Gastroesophageal sphincter (tissue), 3 donors: ENCODE measurements at regions not wholly inside any gene's neighbourhood (a gene's known extent, or its start where the extent isn't known, plus 50 kb on each side); places are given as distances from the start of the nearest gene placed in this dataset.

Experiments
- EP300 ChIP-seq: sonication (generic); formaldehyde crosslinking; IDR thresholded peaks from one replicate; pipeline ENCODE4 v1.6.1; 2017; ENCODE audit warnings: antibody characterized with exemption, mild to moderate bottlenecking
- POLR2A ChIP-seq, 2 donors: fragments of 450-650 bp; IDR thresholded peaks; one replicate each; pipeline ENCODE4 v1.6.1; 2017; ENCODE audit warnings: antibody characterized with exemption in 2 of 2, mild to moderate bottlenecking in 2 of 2, moderate library complexity in 1 of 2
- POLR2AphosphoS5 ChIP-seq: sonication (generic); formaldehyde crosslinking; IDR thresholded peaks from one replicate; pipeline ENCODE4 v1.6.1; 2017; ENCODE audit warnings: antibody characterized with exemption
- TF ChIP-seq, protein P1 (sequence below), 4 experiments: fragments of 200-600 bp in 2 of 4; fragments of 450-650 bp in 2 of 4; sonication (generic) in 1 of 4; IDR thresholded peaks; one replicate each; pipeline ENCODE4 v1.5.1; 2017 to 2019; ENCODE audit warnings: antibody characterized with exemption in 4 of 4, mild to moderate bottlenecking in 2 of 4, moderate library complexity in 2 of 4

DNA sequence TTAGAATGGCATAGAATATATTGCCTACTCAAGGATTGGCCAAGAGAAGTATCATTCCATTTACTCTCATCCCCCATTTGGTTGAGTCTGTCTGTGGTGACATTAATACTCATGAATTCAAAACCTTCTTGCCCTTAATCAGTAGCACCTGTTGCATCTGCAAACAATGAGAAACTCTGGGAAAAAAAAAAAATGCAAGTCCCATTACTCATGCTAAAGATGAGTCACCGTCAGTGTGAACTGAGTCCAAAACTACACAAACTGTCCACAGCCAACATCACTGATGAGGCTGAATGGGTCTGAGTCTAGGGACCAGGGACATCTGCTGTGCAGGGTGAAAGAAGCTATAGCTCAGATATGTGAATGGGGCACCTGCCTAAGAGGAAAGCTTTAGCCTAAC is 96.9 kb upstream of the ADAMTS18 start:
- TF ChIP-seq POLR2AphosphoS5 (no peak), EP300 (no peak), POLR2A (IDR thresholded peaks at IDR 0.05) (no peak)
- TF ChIP-seq, protein P1, sequence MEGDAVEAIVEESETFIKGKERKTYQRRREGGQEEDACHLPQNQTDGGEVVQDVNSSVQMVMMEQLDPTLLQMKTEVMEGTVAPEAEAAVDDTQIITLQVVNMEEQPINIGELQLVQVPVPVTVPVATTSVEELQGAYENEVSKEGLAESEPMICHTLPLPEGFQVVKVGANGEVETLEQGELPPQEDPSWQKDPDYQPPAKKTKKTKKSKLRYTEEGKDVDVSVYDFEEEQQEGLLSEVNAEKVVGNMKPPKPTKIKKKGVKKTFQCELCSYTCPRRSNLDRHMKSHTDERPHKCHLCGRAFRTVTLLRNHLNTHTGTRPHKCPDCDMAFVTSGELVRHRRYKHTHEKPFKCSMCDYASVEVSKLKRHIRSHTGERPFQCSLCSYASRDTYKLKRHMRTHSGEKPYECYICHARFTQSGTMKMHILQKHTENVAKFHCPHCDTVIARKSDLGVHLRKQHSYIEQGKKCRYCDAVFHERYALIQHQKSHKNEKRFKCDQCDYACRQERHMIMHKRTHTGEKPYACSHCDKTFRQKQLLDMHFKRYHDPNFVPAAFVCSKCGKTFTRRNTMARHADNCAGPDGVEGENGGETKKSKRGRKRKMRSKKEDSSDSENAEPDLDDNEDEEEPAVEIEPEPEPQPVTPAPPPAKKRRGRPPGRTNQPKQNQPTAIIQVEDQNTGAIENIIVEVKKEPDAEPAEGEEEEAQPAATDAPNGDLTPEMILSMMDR (IDR thresholded peaks at IDR 0.05) = no peak
